ENCODE measurements at regions not wholly inside any gene's neighbourhood (a gene's known extent, or its start where the extent isn't known, plus 50 kb on each side); places are given as distances from the start of the nearest gene placed in this dataset.

DNA sequence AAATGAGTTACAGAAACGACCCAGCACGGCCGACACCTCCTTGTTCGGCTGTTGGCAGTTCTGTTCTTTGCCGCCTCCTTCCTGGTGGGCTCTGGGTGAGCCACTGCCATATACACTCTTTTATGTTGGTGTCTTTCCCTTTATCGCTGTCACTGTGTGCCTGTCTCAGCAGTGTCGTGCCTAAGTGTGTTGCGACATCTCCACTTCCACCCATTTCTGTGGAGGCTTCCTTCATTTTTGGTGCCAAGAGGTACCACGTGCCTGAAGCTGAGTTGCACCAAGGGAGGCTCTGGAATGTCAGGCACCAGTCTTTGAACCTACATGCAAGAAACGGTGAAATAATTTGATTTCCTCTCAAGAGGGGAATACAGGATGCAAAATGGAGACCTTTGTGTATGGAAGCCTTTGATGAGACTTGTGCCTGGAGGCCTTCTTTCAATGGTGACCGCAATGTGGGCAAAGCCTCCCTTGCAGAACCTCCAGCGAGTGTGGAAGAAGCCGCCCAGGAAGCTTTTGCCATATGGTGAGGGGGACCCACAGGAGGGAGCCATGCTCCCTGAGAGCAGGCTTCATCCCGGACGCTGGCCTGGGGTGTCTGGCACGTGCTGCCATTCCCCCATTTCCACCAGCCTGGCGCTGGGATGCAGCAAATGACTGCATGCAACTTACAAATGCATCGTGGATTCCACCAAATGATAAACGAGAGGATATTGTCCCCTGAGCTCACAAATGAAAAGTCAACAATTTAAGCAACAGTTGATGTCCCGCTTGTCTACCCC is 136.2 kb downstream of the TEX29 start:
- TF ChIP-seq, protein P1, sequence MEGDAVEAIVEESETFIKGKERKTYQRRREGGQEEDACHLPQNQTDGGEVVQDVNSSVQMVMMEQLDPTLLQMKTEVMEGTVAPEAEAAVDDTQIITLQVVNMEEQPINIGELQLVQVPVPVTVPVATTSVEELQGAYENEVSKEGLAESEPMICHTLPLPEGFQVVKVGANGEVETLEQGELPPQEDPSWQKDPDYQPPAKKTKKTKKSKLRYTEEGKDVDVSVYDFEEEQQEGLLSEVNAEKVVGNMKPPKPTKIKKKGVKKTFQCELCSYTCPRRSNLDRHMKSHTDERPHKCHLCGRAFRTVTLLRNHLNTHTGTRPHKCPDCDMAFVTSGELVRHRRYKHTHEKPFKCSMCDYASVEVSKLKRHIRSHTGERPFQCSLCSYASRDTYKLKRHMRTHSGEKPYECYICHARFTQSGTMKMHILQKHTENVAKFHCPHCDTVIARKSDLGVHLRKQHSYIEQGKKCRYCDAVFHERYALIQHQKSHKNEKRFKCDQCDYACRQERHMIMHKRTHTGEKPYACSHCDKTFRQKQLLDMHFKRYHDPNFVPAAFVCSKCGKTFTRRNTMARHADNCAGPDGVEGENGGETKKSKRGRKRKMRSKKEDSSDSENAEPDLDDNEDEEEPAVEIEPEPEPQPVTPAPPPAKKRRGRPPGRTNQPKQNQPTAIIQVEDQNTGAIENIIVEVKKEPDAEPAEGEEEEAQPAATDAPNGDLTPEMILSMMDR (IDR thresholded peaks at IDR 0.05), result no peak
- TF ChIP-seq POLR2A (IDR thresholded peaks at IDR 0.05), result no peak
